K562 (cell line): ENCODE measurements at regions not wholly inside any gene's neighbourhood (a gene's known extent, or its start where the extent isn't known, plus 50 kb on each side); places are given as distances from the start of the nearest gene placed in this dataset.

Experiments used
- ATAC-seq: fragments of 200-7000 bp; cut with Tn5 transposase; 3 replicates; pipeline ENCODE4 v1.9.1; 2020; ENCODE audit warnings: moderate library complexity
- BruUV-seq: library from RNA; stranded (reverse); fragments of 400-500 nt; replicated peaks from 2 replicates; lab custom pipeline; 2021; lab: Mats Ljungman, UMichigan
- CTCF ChIA-PET: fragments of 300-600 bp; formaldehyde crosslinking; extraction: SDS; loops from one replicate; lab custom pipeline; 2021; ENCODE audit warnings: low intra/inter-chr PET ratio; lab: Yijun Ruan, JAX
- POLR2A ChIA-PET: fragments of 300-600, 350-650 bp; sonication (Branson Sonifier 250); formaldehyde crosslinking; extraction: SDS; loops from one replicate; lab custom pipeline; 2021; ENCODE audit warnings: antibody characterized with exemption, inconsistent platforms; lab: Yijun Ruan, JAX
- DNase-seq, 4 experiments: peaks; one replicate each; pipeline versions ENCODE4 v3.0.0 to v3.0.0-alpha.2; 2011 to 2018; ENCODE audit warnings: low spot score in 3 of 4, mixed read lengths in 3 of 4; ENCODE audit errors: extremely low read depth in 1 of 4
- FAIRE-seq: peaks from 2 replicates; lab custom pipeline; 2011; peaks lifted over from hg19 to GRCh38; lab: Jason Lieb, UNC
- H2AFZ ChIP-seq: 2 replicates; pipeline ENCODE4 v1.6.0; 2011; ENCODE audit warnings: low read depth, low read length, control low read depth, inconsistent platforms
- H3K27ac ChIP-seq: fragments of 200-600 bp; 3 replicates; pipeline ENCODE4 v1.8.0; 2011; ENCODE audit warnings: low read depth, mild to moderate bottlenecking, control low read depth, inconsistent platforms, low read length, moderate library complexity, mixed read lengths; ENCODE audit errors: extremely low read depth
- H3K27me3 ChIP-seq, 2 experiments: fragments of 300-600 bp in 1 of 2; 2 replicates in 1 of 2; 3 replicates in 1 of 2; pipeline versions ENCODE4 v1.6.0 to v1.8.0; 2011; ENCODE audit warnings: inconsistent platforms in 2 of 2, low read length in 2 of 2, mild to moderate bottlenecking in 1 of 2, mixed read lengths in 1 of 2, moderate library complexity in 1 of 2; ENCODE audit not compliant: control insufficient read depth in 2 of 2, insufficient read depth in 2 of 2
- H3K36me3 ChIP-seq: fragments of 300-600 bp; 3 replicates; pipeline ENCODE4 v1.8.0; 2011; ENCODE audit warnings: mild to moderate bottlenecking, low read length, inconsistent platforms; ENCODE audit not compliant: control insufficient read depth, insufficient read depth
- H3K4me1 ChIP-seq, 2 experiments: fragments of 200-600 bp in 1 of 2; replicated peaks in 1 of 2; 2 replicates in 1 of 2; 3 replicates in 1 of 2; pipeline versions ENCODE4 v1.5.1 to v1.8.0; 2011; ENCODE audit warnings: inconsistent platforms in 2 of 2, low read length in 2 of 2, mild to moderate bottlenecking in 1 of 2, mixed read lengths in 1 of 2, moderate library complexity in 1 of 2; ENCODE audit not compliant: control insufficient read depth in 2 of 2, insufficient read depth in 2 of 2
- H3K4me2 ChIP-seq: 2 replicates; pipeline ENCODE4 v1.6.1; 2011; ENCODE audit warnings: low read length, control low read depth, inconsistent platforms, mixed read lengths; ENCODE audit not compliant: insufficient read depth
- H3K4me3 ChIP-seq: fragments of 200-600 bp; sonication (generic), shearing (Covaris generic); 2 replicates; pipeline ENCODE4 v1.5.1; 2016; ENCODE audit warnings: control low read depth, inconsistent platforms
- H3K79me2 ChIP-seq: fragments of 200-600 bp; 3 replicates; pipeline ENCODE4 v1.8.0; 2011; ENCODE audit warnings: low read length, inconsistent platforms; ENCODE audit not compliant: control insufficient read depth, insufficient read depth
- H3K9ac ChIP-seq, 2 experiments: 2 replicates each; pipeline versions ENCODE4 v1.6.0 to v1.6.1; 2011; ENCODE audit warnings: low read depth in 2 of 2, low read length in 2 of 2, control low read depth in 1 of 2, inconsistent platforms in 1 of 2, mild to moderate bottlenecking in 1 of 2, mixed read lengths in 1 of 2; ENCODE audit not compliant: insufficient read depth in 1 of 2
- H3K9me1 ChIP-seq: one replicate; pipeline ENCODE4 v1.6.0; 2011; ENCODE audit warnings: inconsistent platforms, mild to moderate bottlenecking, low read length, moderate library complexity; ENCODE audit not compliant: control insufficient read depth, insufficient read depth
- H3K9me3 ChIP-seq: replicated peaks from 2 replicates; pipeline ENCODE4 v1.5.1; 2011; ENCODE audit warnings: low read depth, low read length, inconsistent platforms; ENCODE audit not compliant: control insufficient read depth, insufficient read depth
- H4K20me1 ChIP-seq: replicated peaks from 2 replicates; pipeline ENCODE4 v1.6.1; 2011; ENCODE audit warnings: low read length, inconsistent platforms, mixed read lengths; ENCODE audit not compliant: control insufficient read depth, insufficient read depth
- ARID2 ChIP-seq: fragments of 450-650 bp; IDR thresholded peaks from 2 replicates; pipeline ENCODE4 v1.6.1; 2017; ENCODE audit warnings: antibody characterized with exemption, mild to moderate bottlenecking
- BDP1 ChIP-seq: IDR thresholded peaks from 3 replicates; pipeline ENCODE4 v1.6.1; 2011; ENCODE audit not compliant: insufficient read length, insufficient read depth
- CBFA2T3 ChIP-seq: fragments of 450-650 bp; IDR thresholded peaks from 2 replicates; pipeline ENCODE4 v1.6.1; 2017
- CC2D1A ChIP-seq: fragments of 450-650 bp; IDR thresholded peaks from 2 replicates; pipeline ENCODE4 v1.6.1; 2017; ENCODE audit warnings: mild to moderate bottlenecking
- HDAC2 ChIP-seq: fragments of 450-650 bp; IDR thresholded peaks from 2 replicates; pipeline ENCODE4 v1.6.1; 2016; ENCODE audit warnings: mild to moderate bottlenecking
- MAFF ChIP-seq: IDR thresholded peaks from 2 replicates; pipeline ENCODE4 v1.6.1; 2012; ENCODE audit warnings: low read length, improper control_type of control experiment
- NFATC3 ChIP-seq: fragments of 450-650 bp; IDR thresholded peaks from 2 replicates; pipeline ENCODE4 v1.6.1; 2017; ENCODE audit warnings: mild to moderate bottlenecking
- RB1 ChIP-seq: fragments of 450-650 bp; IDR thresholded peaks from 2 replicates; pipeline ENCODE4 v1.6.1; 2017; ENCODE audit warnings: low read depth, mild to moderate bottlenecking
- SMARCA5 ChIP-seq: fragments of 450-650 bp; IDR thresholded peaks from 2 replicates; pipeline ENCODE4 v1.6.1; 2016
- SUPT5H ChIP-seq: fragments of 450-650 bp; IDR thresholded peaks from 2 replicates; pipeline ENCODE4 v1.6.1; 2016
- ZBTB8A ChIP-seq: fragments of 450-650 bp; IDR thresholded peaks from 2 replicates; pipeline ENCODE4 v1.6.1; 2018; ENCODE audit warnings: mild to moderate bottlenecking, moderate library complexity; ENCODE audit not compliant: partially characterized antibody
- ZNF3 ChIP-seq: fragments of 250-450 bp; sonication (Bioruptor Pico); IDR thresholded peaks from 2 replicates; pipeline ENCODE4 v1.5.0; 2021; ENCODE audit warnings: mild to moderate bottlenecking, moderate library complexity
- ZNF431 ChIP-seq: sonication (generic); formaldehyde crosslinking; IDR thresholded peaks from 2 replicates; pipeline ENCODE4 v1.8.0; 2022; ENCODE audit warnings: mild to moderate bottlenecking, missing genetic modification reagents
- ZNF561 ChIP-seq: fragments of 450-650 bp; formaldehyde crosslinking; conservative IDR thresholded peaks from 2 replicates; pipeline ENCODE4 v1.4.0; 2020; ENCODE audit warnings: mild to moderate bottlenecking, moderate library complexity
- WGBS: fragments of 100-300 bp; shearing (Covaris generic); methylation state at CpG from one replicate; pipeline ENCODE4 v1.1.6; 2016; ENCODE audit warnings: low coverage, mixed read lengths; ENCODE audit not compliant: insufficient coverage; ENCODE audit errors: missing lambda C conversion rate; 5-methylcytosine and 5-hydroxymethylcytosine counted together
- in situ Hi-C: fragments of 300-500 bp; cut with MboI; formaldehyde crosslinking; loops from 4 replicates; pipeline ENCODE4 v1.15.0; 2018; ENCODE audit warnings: inconsistent platforms, mixed read lengths
- intact Hi-C: fragments of 100-400 bp; cut with micrococcal nuclease; formaldehyde crosslinking; loops from 2 replicates; pipeline ENCODE4 v1.14.2; 2022
- TF ChIP-seq, protein P1 (sequence below): fragments of 250-450 bp; sonication (Bioruptor Pico); IDR thresholded peaks from 2 replicates; pipeline ENCODE4 v1.8.0; 2021; ENCODE audit warnings: moderate library complexity, mild to moderate bottlenecking, inconsistent platforms
- TF ChIP-seq, protein P2 (sequence below), 2 experiments: fragments of 450-650 bp in 1 of 2; sonication (generic) in 1 of 2; formaldehyde crosslinking; conservative IDR thresholded peaks; 2 replicates each; pipeline versions ENCODE4 v1.4.0 to v1.8.1; 2020 to 2022; ENCODE audit warnings: mild to moderate bottlenecking in 1 of 2, missing genetic modification reagents in 1 of 2
- TF ChIP-seq, protein P3 (sequence below): fragments of 250-450 bp; sonication (Bioruptor Pico); IDR thresholded peaks from 2 replicates; pipeline ENCODE4 v1.5.0; 2020; ENCODE audit warnings: mild to moderate bottlenecking

- CTCF ChIA-PET, result no interaction called here
These were observed 94.6 kb upstream of the DMRT1 start for GRCh38 chr9:746661-747434.

GRCh38 chr9:747567-747966, 93.9 kb upstream of the DMRT1 start:
- FAIRE-seq (no peak), DNase-seq (no peak), ATAC-seq (no peak)
- H2AFZ ChIP-seq, result no peak overlapping the region
- ChIA-PET CTCF (no interaction called here), POLR2A (no interaction called here)
- in situ Hi-C loops, result no loop called here
- WGBS, result 0% methylated on average over 1 of the region's 1 CpG
- BruUV-seq, result no TSS peak
- no peak for TF ChIP-seq BDP1
- TF ChIP-seq NFATC3, result no peak
- TF ChIP-seq HDAC2, result no peak
- TF ChIP-seq ZNF3 (CRISPR knock-in tag), result no peak
- no peak for TF ChIP-seq RB1
- no peak for TF ChIP-seq ZNF431
- no peak for TF ChIP-seq SUPT5H
- no peak for TF ChIP-seq ZBTB8A
- TF ChIP-seq, protein P1, sequence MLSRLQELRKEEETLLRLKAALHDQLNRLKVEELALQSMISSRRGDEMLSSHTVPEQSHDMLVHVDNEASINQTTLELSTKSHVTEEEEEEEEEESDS (CRISPR knock-in tag), result no peak
- TF ChIP-seq, protein P2, sequence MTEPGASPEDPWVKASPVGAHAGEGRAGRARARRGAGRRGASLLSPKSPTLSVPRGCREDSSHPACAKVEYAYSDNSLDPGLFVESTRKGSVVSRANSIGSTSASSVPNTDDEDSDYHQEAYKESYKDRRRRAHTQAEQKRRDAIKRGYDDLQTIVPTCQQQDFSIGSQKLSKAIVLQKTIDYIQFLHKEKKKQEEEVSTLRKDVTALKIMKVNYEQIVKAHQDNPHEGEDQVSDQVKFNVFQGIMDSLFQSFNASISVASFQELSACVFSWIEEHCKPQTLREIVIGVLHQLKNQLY (CRISPR knock-in tag; conservative IDR thresholded peaks at IDR 0.05), result no peak
- no peak for TF ChIP-seq ARID2
- TF ChIP-seq, protein P3, sequence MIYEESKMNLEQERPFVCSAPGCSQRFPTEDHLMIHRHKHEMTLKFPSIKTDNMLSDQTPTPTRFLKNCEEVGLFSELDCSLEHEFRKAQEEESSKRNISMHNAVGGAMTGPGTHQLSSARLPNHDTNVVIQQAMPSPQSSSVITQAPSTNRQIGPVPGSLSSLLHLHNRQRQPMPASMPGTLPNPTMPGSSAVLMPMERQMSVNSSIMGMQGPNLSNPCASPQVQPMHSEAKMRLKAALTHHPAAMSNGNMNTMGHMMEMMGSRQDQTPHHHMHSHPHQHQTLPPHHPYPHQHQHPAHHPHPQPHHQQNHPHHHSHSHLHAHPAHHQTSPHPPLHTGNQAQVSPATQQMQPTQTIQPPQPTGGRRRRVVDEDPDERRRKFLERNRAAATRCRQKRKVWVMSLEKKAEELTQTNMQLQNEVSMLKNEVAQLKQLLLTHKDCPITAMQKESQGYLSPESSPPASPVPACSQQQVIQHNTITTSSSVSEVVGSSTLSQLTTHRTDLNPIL (CRISPR knock-in tag), result no peak
- TF ChIP-seq MAFF, result no peak
- TF ChIP-seq CC2D1A, result no peak
- no peak for TF ChIP-seq ZNF561 (CRISPR knock-in tag)
- intact Hi-C loops, result no loop called here
- no peak overlapping the region for H3K9ac ChIP-seq
- no peaks in the 10 kb centered on the region for H4K20me1 ChIP-seq
- no peaks in the 10 kb centered on the region for H3K9me3 ChIP-seq
- no peaks in the 10 kb centered on the region for H3K36me3 ChIP-seq
- H3K4me2 ChIP-seq, result no peak overlapping the region
- H3K4me3 ChIP-seq, result no peak overlapping the region
- H3K79me2 ChIP-seq, result no peaks in the 10 kb centered on the region
- H3K27ac ChIP-seq, result no peak overlapping the region
- H3K27me3 ChIP-seq, result peaks cover 0 to 21% of the 10 kb centered on the region in 2 experiments; a peak in 3 of 5 replicates
- H3K9me1 ChIP-seq, result no peaks in the 10 kb centered on the region
- H3K4me1 ChIP-seq, result no peaks in the 10 kb centered on the region; a peak in 1 of 5 replicates

More at GRCh38 chr9:746661-747434, 94.6 kb upstream of the DMRT1 start:
- H3K4me1 ChIP-seq, result no peaks in the 10 kb centered on the region; a peak in 1 of 5 replicates
- no TSS peak for BruUV-seq
- H3K4me3 ChIP-seq, result no peak overlapping the region
- peaks cover 0 to 26% of the 10 kb centered on the region in 2 experiments; a peak in 3 of 5 replicates for H3K27me3 ChIP-seq
- no peaks in the 10 kb centered on the region for H4K20me1 ChIP-seq
- H3K27ac ChIP-seq, result no peak overlapping the region
- in situ Hi-C loops, result no loop called here
- no peak overlapping the region for H2AFZ ChIP-seq
- H3K4me2 ChIP-seq, result no peak overlapping the region
- DNase-seq (no peak), ATAC-seq (no peak), FAIRE-seq (no peak)
- intact Hi-C loops, result no loop called here
- no peaks in the 10 kb centered on the region for H3K36me3 ChIP-seq
- H3K79me2 ChIP-seq, result no peaks in the 10 kb centered on the region
- no peaks in the 10 kb centered on the region for H3K9me1 ChIP-seq
- POLR2A ChIA-PET, result no interaction called here
- TF ChIP-seq CBFA2T3 (no peak), SMARCA5 (no peak)
- WGBS, result 0% methylated on average over 5 of the region's 7 CpGs
- H3K9ac ChIP-seq, result no peak overlapping the region
- H3K9me3 ChIP-seq, result no peaks in the 10 kb centered on the region
